ENCODE measurements at regions not wholly inside any gene's neighbourhood (a gene's known extent, or its start where the extent isn't known, plus 50 kb on each side); places are given as distances from the start of the nearest gene placed in this dataset.

GRCh38 chr17:73957564-73957963 lies 245.9 kb upstream of the RPL38 start:
- Histone ChIP-seq H3K9ac (ENCODE audit: low read length) (no peak overlapping the region), H2BK120ac (ENCODE audit: low read depth, low read length) (no peak overlapping the region), H3K79me1 (replicated peaks; ENCODE audit: low read length, poor library complexity, severe bottlenecking) (no peaks in the 10 kb centered on the region), H3K23ac (ENCODE audit: low read length in 2 of 2) (no peak overlapping the region), H4K91ac (ENCODE audit: low read length) (no peak overlapping the region), H3K36me3 (ENCODE audit: control insufficient read depth in 1 of 2, insufficient read depth in 2 of 2, low read depth in 1 of 2, low read length in 2 of 2) (no peaks in the 10 kb centered on the region), H3K27ac (ENCODE audit: low read length, poor library complexity, severe bottlenecking) (no peak overlapping the region), H3K4ac (ENCODE audit: low read depth in 1 of 2, low read length in 2 of 2) (no peak overlapping the region), H3K4me3 (ENCODE audit: insufficient read depth in 1 of 2, low read depth in 1 of 2, low read length in 2 of 2) (no peak overlapping the region), H3K4me2 (ENCODE audit: low read length, poor library complexity, severe bottlenecking) (no peak overlapping the region), H2BK5ac (ENCODE audit: low read depth, low read length, poor library complexity, severe bottlenecking) (no peak overlapping the region), H3K9me3 (ENCODE audit: control insufficient read depth, low read length) (no peaks in the 10 kb centered on the region), H3K4me1 (ENCODE audit: control insufficient read depth, insufficient read depth, low read depth, low read length) (peaks cover 6% of the 10 kb centered on the region), H3K18ac (ENCODE audit: low read depth in 1 of 2, low read length in 2 of 2) (no peak overlapping the region), H4K8ac (ENCODE audit: low read length) (no peak overlapping the region), H3K27me3 (ENCODE audit: control insufficient read depth in 1 of 2, insufficient read depth in 1 of 2, low read length in 2 of 2) (peaks cover 16 to 82% of the 10 kb centered on the region in 2 experiments), H2BK12ac (ENCODE audit: low read length in 2 of 2) (no peak overlapping the region), H2AK5ac (ENCODE audit: low read length, severe bottlenecking) (no peak overlapping the region), H2BK15ac (ENCODE audit: low read depth, poor library complexity, severe bottlenecking) (no peak overlapping the region), H3K14ac (ENCODE audit: low read length in 2 of 2) (no peak overlapping the region), H2AFZ (ENCODE audit: low read depth, low read length) (no peak overlapping the region)
- DNase-seq = no peak
- 83% methylated on average over 4 of the region's 6 CpGs for WGBS

- H3K27ac ChIP-seq (ENCODE audit: low read length, poor library complexity, severe bottlenecking) = no peak overlapping the region
- H3K4me2 ChIP-seq (ENCODE audit: low read length, poor library complexity, severe bottlenecking) = no peak overlapping the region
- no peak overlapping the region for H3K9ac ChIP-seq (ENCODE audit: low read length)
- WGBS = 81% methylated on average over 4 of the region's 4 CpGs
- no peak overlapping the region for H3K14ac ChIP-seq (ENCODE audit: low read length in 2 of 2)
- no peak overlapping the region for H2BK5ac ChIP-seq (ENCODE audit: low read depth, low read length, poor library complexity, severe bottlenecking)
- H3K4me1 ChIP-seq (ENCODE audit: control insufficient read depth, insufficient read depth, low read depth, low read length) = no peaks in the 10 kb centered on the region
- peaks cover 8 to 74% of the 10 kb centered on the region in 2 experiments for H3K27me3 ChIP-seq (ENCODE audit: control insufficient read depth in 1 of 2, insufficient read depth in 1 of 2, low read length in 2 of 2)
- no peak overlapping the region for H4K8ac ChIP-seq (ENCODE audit: low read length)
- H3K4ac ChIP-seq (ENCODE audit: low read depth in 1 of 2, low read length in 2 of 2) = no peak overlapping the region
- H3K36me3 ChIP-seq (ENCODE audit: control insufficient read depth in 1 of 2, insufficient read depth in 2 of 2, low read depth in 1 of 2, low read length in 2 of 2) = no peaks in the 10 kb centered on the region
- no peak overlapping the region for H4K91ac ChIP-seq (ENCODE audit: low read length)
- no peak overlapping the region for H2AFZ ChIP-seq (ENCODE audit: low read depth, low read length)
- no peak overlapping the region for H2BK120ac ChIP-seq (ENCODE audit: low read depth, low read length)
- no peak overlapping the region for H2BK15ac ChIP-seq (ENCODE audit: low read depth, poor library complexity, severe bottlenecking)
- no peak overlapping the region for H3K18ac ChIP-seq (ENCODE audit: low read depth in 1 of 2, low read length in 2 of 2)
- H3K4me3 ChIP-seq (ENCODE audit: insufficient read depth in 1 of 2, low read depth in 1 of 2, low read length in 2 of 2) = no peak overlapping the region
- no peak overlapping the region for H2AK5ac ChIP-seq (ENCODE audit: low read length, severe bottlenecking)
- H3K23ac ChIP-seq (ENCODE audit: low read length in 2 of 2) = no peak overlapping the region
- H3K79me1 ChIP-seq (replicated peaks; ENCODE audit: low read length, poor library complexity, severe bottlenecking) = no peaks in the 10 kb centered on the region
- H2BK12ac ChIP-seq (ENCODE audit: low read length in 2 of 2) = no peak overlapping the region
- no peak for DNase-seq
- no peaks in the 10 kb centered on the region for H3K9me3 ChIP-seq (ENCODE audit: control insufficient read depth, low read length)
Measured at GRCh38 chr17:73958453-73958852, 245.0 kb upstream of the RPL38 start.

GRCh38 chr17:73960469-73960868 lies 243.0 kb upstream of the RPL38 start:
- H3K4ac ChIP-seq (ENCODE audit: low read depth in 1 of 2, low read length in 2 of 2) = no peak overlapping the region
- no peak overlapping the region for H2BK120ac ChIP-seq (ENCODE audit: low read depth, low read length)
- no peak overlapping the region for H4K8ac ChIP-seq (ENCODE audit: low read length)
- H3K79me1 ChIP-seq (replicated peaks; ENCODE audit: low read length, poor library complexity, severe bottlenecking) = no peaks in the 10 kb centered on the region
- H3K14ac ChIP-seq (ENCODE audit: low read length in 2 of 2) = no peak overlapping the region
- H3K23ac ChIP-seq (ENCODE audit: low read length in 2 of 2) = no peak overlapping the region
- no peak overlapping the region for H3K9ac ChIP-seq (ENCODE audit: low read length)
- H3K4me3 ChIP-seq (ENCODE audit: insufficient read depth in 1 of 2, low read depth in 1 of 2, low read length in 2 of 2) = no peak overlapping the region
- no peak overlapping the region for H3K27ac ChIP-seq (ENCODE audit: low read length, poor library complexity, severe bottlenecking)
- DNase-seq = no peak
- H3K18ac ChIP-seq (ENCODE audit: low read depth in 1 of 2, low read length in 2 of 2) = no peak overlapping the region
- no peak overlapping the region for H2BK15ac ChIP-seq (ENCODE audit: low read depth, poor library complexity, severe bottlenecking)
- no peak overlapping the region for H2AFZ ChIP-seq (ENCODE audit: low read depth, low read length)
- no peaks in the 10 kb centered on the region for H3K36me3 ChIP-seq (ENCODE audit: control insufficient read depth in 1 of 2, insufficient read depth in 2 of 2, low read depth in 1 of 2, low read length in 2 of 2)
- H2BK5ac ChIP-seq (ENCODE audit: low read depth, low read length, poor library complexity, severe bottlenecking) = no peak overlapping the region
- H3K27me3 ChIP-seq (ENCODE audit: control insufficient read depth in 1 of 2, insufficient read depth in 1 of 2, low read length in 2 of 2) = peaks cover 0 to 56% of the 10 kb centered on the region in 2 experiments
- no peak overlapping the region for H2BK12ac ChIP-seq (ENCODE audit: low read length in 2 of 2)
- no peak overlapping the region for H4K91ac ChIP-seq (ENCODE audit: low read length)
- no peak overlapping the region for H3K4me2 ChIP-seq (ENCODE audit: low read length, poor library complexity, severe bottlenecking)
- no peaks in the 10 kb centered on the region for H3K4me1 ChIP-seq (ENCODE audit: control insufficient read depth, insufficient read depth, low read depth, low read length)
- H2AK5ac ChIP-seq (ENCODE audit: low read length, severe bottlenecking) = no peak overlapping the region
- H3K9me3 ChIP-seq (ENCODE audit: control insufficient read depth, low read length) = peaks cover 14% of the 10 kb centered on the region

DNA sequence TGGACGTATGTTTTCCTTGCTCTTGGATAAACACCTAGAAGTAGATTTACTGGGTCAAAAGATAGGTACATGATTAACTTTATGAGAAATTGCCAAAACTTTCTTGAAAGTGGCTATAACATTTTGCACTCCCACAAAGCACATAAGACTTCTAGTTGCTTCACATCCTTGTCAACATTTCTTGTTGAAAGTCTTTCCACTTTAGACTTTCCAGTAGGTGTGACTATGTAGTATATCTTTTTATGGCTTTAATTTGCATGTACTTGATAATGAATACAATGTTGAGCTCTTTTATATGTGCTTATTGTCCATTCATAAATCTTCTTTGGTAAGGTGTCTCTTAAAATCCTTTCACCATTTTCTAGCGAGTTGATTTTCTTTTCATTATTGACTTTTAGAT lies 241.2 kb upstream of the RPL38 start:
- Histone ChIP-seq H2BK120ac (ENCODE audit: low read depth, low read length) (no peak overlapping the region), H3K4me1 (ENCODE audit: control insufficient read depth, insufficient read depth, low read depth, low read length) (no peaks in the 10 kb centered on the region), H3K18ac (ENCODE audit: low read depth in 1 of 2, low read length in 2 of 2) (no peak overlapping the region), H2BK12ac (ENCODE audit: low read length in 2 of 2) (no peak overlapping the region), H3K4me2 (ENCODE audit: low read length, poor library complexity, severe bottlenecking) (no peak overlapping the region), H4K91ac (ENCODE audit: low read length) (no peak overlapping the region), H2AK5ac (ENCODE audit: low read length, severe bottlenecking) (no peak overlapping the region), H3K4me3 (ENCODE audit: insufficient read depth in 1 of 2, low read depth in 1 of 2, low read length in 2 of 2) (no peak overlapping the region), H3K27ac (ENCODE audit: low read length, poor library complexity, severe bottlenecking) (no peak overlapping the region), H2AFZ (ENCODE audit: low read depth, low read length) (no peak overlapping the region), H3K9ac (ENCODE audit: low read length) (no peak overlapping the region), H3K36me3 (ENCODE audit: control insufficient read depth in 1 of 2, insufficient read depth in 2 of 2, low read depth in 1 of 2, low read length in 2 of 2) (no peaks in the 10 kb centered on the region), H3K14ac (ENCODE audit: low read length in 2 of 2) (no peak overlapping the region), H2BK15ac (ENCODE audit: low read depth, poor library complexity, severe bottlenecking) (no peak overlapping the region), H3K27me3 (ENCODE audit: control insufficient read depth in 1 of 2, insufficient read depth in 1 of 2, low read length in 2 of 2) (peaks cover 0 to 46% of the 10 kb centered on the region in 2 experiments), H3K9me3 (ENCODE audit: control insufficient read depth, low read length) (peaks cover 21% of the 10 kb centered on the region), H4K8ac (ENCODE audit: low read length) (no peak overlapping the region), H2BK5ac (ENCODE audit: low read depth, low read length, poor library complexity, severe bottlenecking) (no peak overlapping the region), H3K23ac (ENCODE audit: low read length in 2 of 2) (no peak overlapping the region), H3K4ac (ENCODE audit: low read depth in 1 of 2, low read length in 2 of 2) (no peak overlapping the region), H3K79me1 (replicated peaks; ENCODE audit: low read length, poor library complexity, severe bottlenecking) (no peaks in the 10 kb centered on the region)
- DNase-seq = no peak
- 100% methylated on average over 1 of the region's 2 CpGs for WGBS

All from mesenchymal stem cell (in vitro differentiated cells and primary cell).